Smooth muscle cell (in vitro differentiated cells): ENCODE measurements at regions not wholly inside any gene's neighbourhood (a gene's known extent, or its start where the extent isn't known, plus 50 kb on each side); places are given as distances from the start of the nearest gene placed in this dataset.

Source experiments
- DNase-seq: peaks from one replicate; lab custom pipeline; 2025; ENCODE audit not compliant: unreplicated experiment; lab: John Stamatoyannopoulos, UW
- H2AFZ ChIP-seq: fragments of 200-600 bp; sonication (generic); 2 replicates; pipeline ENCODE4 v1.6.0; 2016; ENCODE audit warnings: antibody characterized with exemption, low read depth, mild to moderate bottlenecking
- H3F3A ChIP-seq: fragments of 200-600 bp; sonication (generic); 2 replicates; pipeline ENCODE4 v1.6.0; 2017; ENCODE audit warnings: antibody characterized with exemption, low read depth
- H3K27ac ChIP-seq: fragments of 200-600 bp; sonication (generic); 2 replicates; pipeline ENCODE4 v1.5.1; 2016; ENCODE audit warnings: low read depth, mild to moderate bottlenecking
- H3K27me3 ChIP-seq: fragments of 200-600 bp; sonication (generic); 2 replicates; pipeline ENCODE4 v1.6.1; 2016; ENCODE audit warnings: low read depth, mild to moderate bottlenecking
- H3K36me3 ChIP-seq: fragments of 200-600 bp; sonication (generic); 2 replicates; pipeline ENCODE4 v1.5.1; 2016; ENCODE audit warnings: low read depth
- H3K4me1 ChIP-seq: fragments of 200-600 bp; sonication (generic); 2 replicates; pipeline ENCODE4 v1.5.1; 2016; ENCODE audit warnings: low read depth
- H3K4me2 ChIP-seq: fragments of 200-600 bp; sonication (generic); 2 replicates; pipeline ENCODE4 v1.6.0; 2016; ENCODE audit warnings: mild to moderate bottlenecking
- H3K4me3 ChIP-seq: fragments of 200-600 bp; sonication (generic); 2 replicates; pipeline ENCODE4 v1.5.1; 2016; ENCODE audit warnings: mild to moderate bottlenecking
- H3K79me2 ChIP-seq: fragments of 200-600 bp; sonication (generic); 2 replicates; pipeline ENCODE4 v1.6.0; 2016; ENCODE audit warnings: low read depth, mild to moderate bottlenecking
- H3K9ac ChIP-seq: fragments of 200-600 bp; sonication (generic); 2 replicates; pipeline ENCODE4 v1.6.0; 2016; ENCODE audit warnings: low read depth
- H3K9me3 ChIP-seq: fragments of 200-600 bp; sonication (generic); replicated peaks from 2 replicates; pipeline ENCODE4 v1.5.1; 2016; ENCODE audit warnings: low read depth
- H4K20me1 ChIP-seq: fragments of 200-600 bp; sonication (generic); 2 replicates; pipeline ENCODE4 v1.6.0; 2016; ENCODE audit warnings: low read depth
- CTCF ChIP-seq: fragments of 200-600 bp; sonication (generic); IDR thresholded peaks from 2 replicates; pipeline ENCODE4 v1.5.1; 2017; ENCODE audit warnings: borderline replicate concordance, mild to moderate bottlenecking, antibody characterized with exemption; ENCODE audit not compliant: insufficient read depth, poor library complexity, severe bottlenecking
- WGBS: methylation state at CpG from one replicate; pipeline ENCODE4 v1.1.7; 2016; ENCODE audit warnings: low lambda C conversion rate; 5-methylcytosine and 5-hydroxymethylcytosine counted together

- H3K4me1 ChIP-seq: peaks cover 5% of the 10 kb centered on the region
- TF ChIP-seq CTCF: no peak
- WGBS: 94% methylated on average over 26 of the region's 26 CpGs
Observed at GRCh38 chr16:85503679-85504231, 109.4 kb upstream of the GSE1 start.

DNA sequence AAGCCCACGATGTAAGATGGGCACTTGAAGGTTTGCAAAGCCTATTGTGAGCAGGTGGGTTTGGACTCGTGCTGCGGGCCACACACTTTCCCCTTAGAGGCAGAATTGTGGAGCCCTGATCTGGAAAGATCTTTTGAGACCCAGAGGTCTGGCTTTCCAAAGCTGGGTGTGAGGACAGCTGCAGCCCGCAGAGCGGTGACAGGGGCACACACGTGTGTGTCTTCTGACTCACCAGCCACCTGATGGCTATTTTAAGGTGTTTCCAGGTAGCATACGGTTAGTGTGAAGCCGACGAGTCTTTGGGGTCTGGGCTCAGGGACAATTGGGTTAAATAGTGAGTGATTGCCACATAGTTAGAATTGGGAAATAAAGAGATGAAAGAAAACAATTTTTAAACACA, 108.9 kb upstream of the GSE1 start:
- H3K9ac ChIP-seq: no peak overlapping the region
- H3K4me1 ChIP-seq: peaks cover 5% of the 10 kb centered on the region
- no peak overlapping the region for H3K4me2 ChIP-seq
- no peak overlapping the region for H2AFZ ChIP-seq
- H3K4me3 ChIP-seq: no peak overlapping the region
- no peaks in the 10 kb centered on the region for H3K79me2 ChIP-seq
- H3K36me3 ChIP-seq: no peaks in the 10 kb centered on the region
- DNase-seq: no peak
- no peak overlapping the region for H3K27ac ChIP-seq
- H4K20me1 ChIP-seq: peaks cover 65% of the 10 kb centered on the region
- no peaks in the 10 kb centered on the region for H3K9me3 ChIP-seq
- TF ChIP-seq CTCF: no peak
- 83% methylated on average over 9 of the region's 9 CpGs for WGBS
- no peaks in the 10 kb centered on the region for H3F3A ChIP-seq
- no peaks in the 10 kb centered on the region for H3K27me3 ChIP-seq

More at GRCh38 chr16:85503679-85504231, 109.4 kb upstream of the GSE1 start:
- H4K20me1 ChIP-seq: peaks cover 65% of the 10 kb centered on the region
- no peak for DNase-seq
- no peak overlapping the region for H3K4me2 ChIP-seq
- no peak overlapping the region for H3K4me3 ChIP-seq
- no peaks in the 10 kb centered on the region for H3K36me3 ChIP-seq
- no peaks in the 10 kb centered on the region for H3K79me2 ChIP-seq
- H3K9ac ChIP-seq: no peak overlapping the region
- H3K9me3 ChIP-seq: no peaks in the 10 kb centered on the region
- H3K27me3 ChIP-seq: no peaks in the 10 kb centered on the region
- H2AFZ ChIP-seq: no peak overlapping the region
- no peak overlapping the region for H3K27ac ChIP-seq
- H3F3A ChIP-seq: no peaks in the 10 kb centered on the region

DNA sequence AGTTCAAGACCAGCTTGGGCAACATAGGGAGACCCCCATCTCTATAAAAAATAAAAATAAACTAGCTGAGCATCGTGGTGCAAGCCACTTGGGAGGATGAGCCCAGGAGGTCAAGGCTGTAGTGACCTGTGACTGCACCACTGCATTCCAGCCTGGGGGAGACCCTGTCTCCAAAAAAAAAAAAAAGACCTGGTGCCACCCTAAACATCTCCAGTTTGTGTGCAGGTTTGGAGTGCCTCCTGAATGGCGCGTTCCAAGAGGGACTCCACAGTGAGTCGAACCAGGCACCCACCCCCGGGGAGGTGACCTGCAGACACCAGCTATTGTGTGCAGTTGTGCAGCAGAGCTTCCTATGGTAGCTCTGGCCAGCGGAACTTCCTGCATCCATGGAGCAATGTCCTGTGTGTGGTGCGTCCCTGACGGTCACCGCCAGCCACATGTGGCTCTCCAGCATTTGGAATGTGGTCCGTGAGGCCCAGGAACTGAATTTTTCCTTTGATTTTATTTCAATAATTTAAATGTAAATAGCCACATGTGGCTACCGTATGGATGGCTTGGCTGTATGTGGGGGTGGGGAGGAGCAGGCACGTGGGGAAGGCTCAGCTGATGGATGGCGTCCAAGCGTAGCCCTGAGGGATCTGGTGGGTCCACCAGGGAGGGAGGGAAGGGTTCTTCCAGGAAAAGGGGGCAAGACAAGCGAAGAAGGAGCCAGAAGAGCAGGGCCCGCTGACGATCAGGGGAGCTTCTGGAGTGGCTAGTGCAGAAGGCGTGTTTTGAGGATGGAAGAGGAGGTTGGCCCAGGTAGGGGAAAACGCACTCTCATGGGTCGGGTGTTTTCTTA, 107.1 kb upstream of the GSE1 start:
- Histone ChIP-seq H3K4me1 (no peaks in the 10 kb centered on the region), H4K20me1 (peaks cover 63% of the 10 kb centered on the region), H3K9ac (no peak overlapping the region), H3K4me3 (no peak overlapping the region), H3K27ac (no peak overlapping the region), H3F3A (no peaks in the 10 kb centered on the region), H3K9me3 (no peaks in the 10 kb centered on the region), H3K4me2 (no peak overlapping the region), H3K36me3 (no peaks in the 10 kb centered on the region), H3K79me2 (no peaks in the 10 kb centered on the region), H3K27me3 (no peaks in the 10 kb centered on the region), H2AFZ (no peak overlapping the region)
- DNase-seq: no peak
- WGBS: 91% methylated on average over 20 of the region's 20 CpGs
- no peak for TF ChIP-seq CTCF

- Histone ChIP-seq H3K79me2 (no peaks in the 10 kb centered on the region), H3K27ac (no peak overlapping the region), H3K27me3 (no peaks in the 10 kb centered on the region), H3K4me3 (no peak overlapping the region), H3K36me3 (no peaks in the 10 kb centered on the region), H4K20me1 (peaks cover 60% of the 10 kb centered on the region), H3K4me2 (no peak overlapping the region), H3K9me3 (no peaks in the 10 kb centered on the region), H3F3A (no peaks in the 10 kb centered on the region), H2AFZ (no peak overlapping the region), H3K9ac (no peak overlapping the region), H3K4me1 (no peaks in the 10 kb centered on the region)
- WGBS: 99% methylated on average over 8 of the region's 8 CpGs
- TF ChIP-seq CTCF: no peak
- no peak for DNase-seq
Observed at GRCh38 chr16:85506635-85506911, 106.5 kb upstream of the GSE1 start.
